Thymus (tissue), 11 donors: ENCODE measurements at regions not wholly inside any gene's neighbourhood (a gene's known extent, or its start where the extent isn't known, plus 50 kb on each side); places are given as distances from the start of the nearest gene placed in this dataset.
"Not testable (repeated sequence)": the region's sequence is repeated elsewhere in the genome, so short reads cannot be mapped to it uniquely, and the experiment has no call there.

ENCODE experiments used
- DNase-seq, 9 donors: peaks; one replicate each; pipeline ENCODE4 v3.0.0-alpha.2; 2013; ENCODE audit warnings: low spot score in 9 of 9, low read depth in 6 of 9, missing footprints in 1 of 9
- H3K27ac ChIP-seq, 2 donors: one replicate each; pipeline ENCODE4 v1.5.1; 2013; ENCODE audit warnings: control low read depth in 1 of 2, low read depth in 1 of 2, low read length in 1 of 2, mild to moderate bottlenecking in 1 of 2, moderate library complexity in 1 of 2
- H3K27me3 ChIP-seq, 2 donors: one replicate each; pipeline ENCODE4 v1.5.1; 2013; ENCODE audit warnings: low read length in 1 of 2; ENCODE audit not compliant: control insufficient read depth in 2 of 2, insufficient read depth in 1 of 2
- H3K36me3 ChIP-seq, 2 donors: one replicate each; pipeline ENCODE4 v1.5.1; 2013; ENCODE audit warnings: low read length in 1 of 2, mild to moderate bottlenecking in 1 of 2, moderate library complexity in 1 of 2; ENCODE audit not compliant: control insufficient read depth in 2 of 2, insufficient read depth in 2 of 2
- H3K4me1 ChIP-seq, 2 donors: one replicate each; pipeline ENCODE4 v1.5.1; 2013; ENCODE audit warnings: low read length in 2 of 2; ENCODE audit not compliant: control insufficient read depth in 2 of 2, insufficient read depth in 2 of 2
- H3K4me3 ChIP-seq, 2 donors: one replicate each; pipeline ENCODE4 v1.5.1; 2013; ENCODE audit warnings: low read length in 2 of 2, control low read depth in 1 of 2, mild to moderate bottlenecking in 1 of 2
- H3K9me3 ChIP-seq, 2 donors: one replicate each; pipeline ENCODE4 v1.5.1; 2013; ENCODE audit warnings: low read length in 1 of 2, mild to moderate bottlenecking in 1 of 2; ENCODE audit not compliant: control insufficient read depth in 2 of 2, insufficient read depth in 1 of 2
- WGBS: extraction: QIAGEN DNeasy Blood & Tissue Kit; methylation state at CpG from one replicate; pipeline ENCODE4 v1.1.7; 2013; 5-methylcytosine and 5-hydroxymethylcytosine counted together
- donor health status: healthy.

DNA sequence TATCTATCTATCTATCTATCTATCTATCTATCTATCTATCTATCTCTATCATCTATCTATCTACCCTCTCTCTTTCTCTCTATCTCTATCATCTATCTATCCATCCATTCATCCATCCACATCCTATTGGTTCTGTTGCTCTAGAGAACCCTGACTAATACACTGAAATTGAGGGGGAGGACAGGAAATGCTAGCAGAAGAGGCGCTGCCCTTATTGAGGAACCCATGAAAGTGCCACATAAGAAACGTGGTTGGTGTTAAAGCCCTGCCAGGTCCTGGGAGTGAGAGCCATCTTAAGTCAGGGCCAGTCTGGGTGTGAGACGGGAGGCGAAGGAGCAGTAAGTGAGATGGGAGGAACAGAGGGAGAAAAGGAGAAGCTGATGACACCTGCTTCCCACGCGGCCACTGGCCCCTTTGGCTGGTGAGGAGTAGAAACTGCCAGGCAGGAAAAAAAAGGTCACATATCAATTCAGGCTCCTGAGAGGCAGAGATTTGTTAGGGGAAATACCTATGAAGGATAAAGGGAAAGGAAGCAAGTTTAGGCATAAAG is 87.9 kb upstream of the PLET1 start:
- WGBS = 78% methylated on average over 6 of the region's 6 CpGs

DNA sequence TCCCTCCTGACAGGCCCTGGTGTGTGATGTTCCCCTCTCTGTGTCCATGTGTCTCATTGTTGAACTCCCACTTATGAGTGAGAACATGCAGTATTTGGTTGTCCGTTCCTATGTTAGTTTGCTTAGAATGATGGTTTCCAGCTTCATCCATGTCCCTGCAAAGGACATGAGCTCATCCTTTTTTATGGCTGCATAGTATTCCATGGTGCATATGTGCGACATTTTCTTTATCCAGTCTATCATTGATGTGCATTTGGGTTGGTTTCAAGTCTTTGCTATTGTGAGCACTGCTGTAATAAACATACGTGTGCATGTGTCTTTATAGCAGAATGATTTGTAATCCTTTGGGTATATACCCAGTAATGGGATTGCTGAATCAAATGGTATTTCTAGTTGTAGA is 90.8 kb upstream of the PLET1 start:
- not testable (repeated sequence) for H3K4me1 ChIP-seq, H3K9me3 ChIP-seq, H3K27ac ChIP-seq, H3K4me3 ChIP-seq, DNase-seq, H3K36me3 ChIP-seq, H3K27me3 ChIP-seq
- 97% methylated on average over 3 of the region's 3 CpGs for WGBS

More for the DNA sequence above, 87.9 kb upstream of the PLET1 start:
- no peaks in the 10 kb centered on the region for H3K27me3 ChIP-seq
- H3K9me3 ChIP-seq = no peaks in the 10 kb centered on the region
- H3K4me3 ChIP-seq = no peak overlapping the region
- no peak for DNase-seq
- no peak overlapping the region for H3K27ac ChIP-seq
- no peaks in the 10 kb centered on the region for H3K36me3 ChIP-seq
- H3K4me1 ChIP-seq = no peaks in the 10 kb centered on the region

DNA sequence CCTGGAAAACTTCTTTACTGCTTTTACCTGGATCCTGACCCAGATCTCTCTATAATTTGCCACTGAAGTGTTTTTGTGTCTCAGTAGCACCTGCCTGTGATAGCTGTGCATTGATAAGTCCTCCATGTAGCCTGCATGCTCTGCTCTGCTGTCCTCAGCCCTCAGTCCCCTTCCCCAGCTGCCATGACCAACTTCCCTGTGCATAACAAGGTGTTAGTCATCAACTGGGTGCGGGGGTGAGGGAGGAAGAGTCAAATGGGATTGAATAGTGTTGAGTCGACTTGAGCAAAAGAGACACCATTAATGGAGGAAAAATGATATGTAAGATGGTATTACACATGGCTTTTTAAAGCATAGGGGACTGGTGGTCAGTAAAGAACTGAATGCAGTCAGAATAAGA is 92.2 kb upstream of the PLET1 start:
- Histone ChIP-seq H3K9me3 (no peaks in the 10 kb centered on the region), H3K4me3 (no peak overlapping the region), H3K27me3 (no peaks in the 10 kb centered on the region), H3K36me3 (no peaks in the 10 kb centered on the region), H3K27ac (no peak overlapping the region), H3K4me1 (no peaks in the 10 kb centered on the region)
- 91% methylated on average over 2 of the region's 2 CpGs for WGBS
- DNase-seq = no peak

DNA sequence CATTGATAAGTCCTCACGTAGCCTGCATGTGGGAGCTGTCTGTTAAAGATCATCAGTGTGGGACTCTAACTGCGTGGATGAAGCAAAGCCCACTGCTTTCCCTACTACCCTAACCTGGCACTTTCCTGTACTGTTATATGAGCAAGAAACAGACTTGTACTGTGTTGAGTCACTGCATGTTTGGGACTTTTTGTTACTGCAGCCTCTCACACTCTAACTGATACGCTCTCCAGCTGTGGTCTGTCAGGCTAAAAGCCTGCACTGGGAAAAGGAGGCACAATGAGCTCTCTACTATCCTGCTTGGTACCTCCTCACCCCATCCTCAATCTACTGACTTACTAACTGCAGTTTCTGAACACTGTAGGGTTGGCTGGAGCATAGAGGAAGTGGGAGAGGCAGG is 93.7 kb upstream of the PLET1 start:
- Histone ChIP-seq H3K27ac (no peak overlapping the region), H3K27me3 (no peaks in the 10 kb centered on the region), H3K9me3 (no peaks in the 10 kb centered on the region), H3K4me3 (no peak overlapping the region), H3K4me1 (no peaks in the 10 kb centered on the region), H3K36me3 (no peaks in the 10 kb centered on the region)
- DNase-seq = no peak
- 98% methylated on average over 3 of the region's 3 CpGs for WGBS

DNA sequence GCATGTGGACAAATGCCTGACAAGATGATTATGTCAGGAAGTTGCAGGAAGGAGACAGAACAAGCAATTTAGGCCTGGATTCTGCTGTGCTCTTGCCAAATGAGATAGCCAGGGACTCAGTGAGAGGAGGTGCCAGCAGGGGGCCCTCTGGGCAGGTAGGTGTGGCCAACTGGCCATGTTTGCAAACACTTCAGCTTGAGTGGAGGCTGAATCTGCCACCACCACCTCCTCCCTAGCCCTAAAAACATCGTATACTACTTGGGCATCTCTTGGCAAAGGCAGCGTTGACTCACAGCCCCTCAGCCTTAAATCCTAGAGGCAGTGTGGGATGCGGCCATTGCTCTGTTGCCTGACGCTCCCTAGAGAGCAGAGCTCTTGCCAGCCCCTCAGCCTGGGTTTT is 95.1 kb upstream of the PLET1 start:
- Histone ChIP-seq H3K4me3 (no peak overlapping the region), H3K27ac (no peak overlapping the region), H3K4me1 (no peaks in the 10 kb centered on the region), H3K27me3 (no peaks in the 10 kb centered on the region), H3K9me3 (no peaks in the 10 kb centered on the region), H3K36me3 (no peaks in the 10 kb centered on the region)
- DNase-seq = no peak
- 94% methylated on average over 4 of the region's 4 CpGs for WGBS

DNA sequence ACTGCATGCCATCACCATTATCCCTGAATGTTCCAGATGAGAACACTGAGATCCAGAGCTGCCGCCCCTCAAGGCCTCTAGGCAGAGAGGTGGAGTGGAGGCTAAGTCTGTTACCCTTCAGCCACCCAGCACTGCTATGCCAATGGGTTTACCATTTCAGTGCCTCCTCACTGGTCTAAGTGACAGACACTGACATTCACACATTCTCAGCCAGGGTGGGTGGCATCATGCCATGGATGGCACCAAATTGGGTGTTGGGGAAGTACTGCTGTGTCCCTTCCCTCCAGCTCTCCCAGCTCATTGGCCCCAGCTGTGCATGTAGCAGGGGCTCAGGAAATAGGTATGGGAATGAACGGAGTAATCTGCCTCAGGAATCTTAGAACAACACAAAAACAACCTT is 96.8 kb upstream of the PLET1 start:
- H3K9me3 ChIP-seq = no peaks in the 10 kb centered on the region
- no peak overlapping the region for H3K4me3 ChIP-seq
- H3K4me1 ChIP-seq = no peaks in the 10 kb centered on the region
- no peaks in the 10 kb centered on the region for H3K36me3 ChIP-seq
- no peaks in the 10 kb centered on the region for H3K27me3 ChIP-seq
- WGBS = 85% methylated on average over 2 of the region's 2 CpGs
- no peak overlapping the region for H3K27ac ChIP-seq
- DNase-seq = no peak

DNA sequence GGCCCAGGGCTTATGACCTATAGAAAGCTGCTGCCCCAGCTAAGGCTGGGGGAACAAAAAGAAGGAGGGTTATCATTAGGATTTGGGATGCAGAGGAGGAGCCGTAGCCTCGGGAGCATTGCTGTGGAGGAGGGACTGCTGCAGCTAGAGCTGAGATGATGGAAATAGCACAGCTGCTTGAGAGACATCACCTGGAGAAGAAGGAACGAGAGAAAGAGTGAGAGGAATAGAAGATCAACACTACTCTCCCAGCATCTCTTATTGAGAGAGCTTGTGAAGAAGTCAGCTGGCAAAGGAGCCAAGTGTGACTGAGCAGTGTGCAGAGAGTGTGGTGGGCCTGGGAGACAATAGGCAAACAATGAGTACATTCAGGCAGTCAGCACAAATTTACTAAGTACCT is 100.7 kb upstream of the PLET1 start:
- no peaks in the 10 kb centered on the region for H3K9me3 ChIP-seq
- H3K36me3 ChIP-seq = no peaks in the 10 kb centered on the region
- no peaks in the 10 kb centered on the region for H3K27me3 ChIP-seq
- DNase-seq = no peak
- no peak overlapping the region for H3K4me3 ChIP-seq
- no peaks in the 10 kb centered on the region for H3K4me1 ChIP-seq
- H3K27ac ChIP-seq = no peak overlapping the region
- 96% methylated on average over 3 of the region's 3 CpGs for WGBS

DNA sequence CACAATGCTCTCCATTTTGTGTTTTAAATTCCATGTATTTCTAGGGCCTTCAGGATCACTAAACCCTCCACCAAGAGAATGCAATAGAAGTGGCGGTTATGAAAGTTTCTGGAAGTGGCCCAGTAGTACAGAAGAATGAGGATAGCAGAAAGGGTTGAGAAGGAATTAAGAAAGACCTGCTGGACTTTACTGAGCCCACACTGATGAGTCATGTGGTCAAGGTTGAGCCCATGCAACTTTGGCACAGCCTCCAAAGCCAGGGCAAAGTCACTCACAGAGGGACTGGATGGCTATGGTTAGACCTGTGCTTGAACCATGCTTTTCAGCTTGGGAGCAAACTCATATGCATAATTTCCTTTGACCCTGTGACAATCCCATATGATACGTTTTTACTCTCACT is 102.9 kb upstream of the PLET1 start:
- Histone ChIP-seq H3K27me3 (no peaks in the 10 kb centered on the region), H3K36me3 (no peaks in the 10 kb centered on the region), H3K27ac (no peak overlapping the region), H3K4me3 (no peak overlapping the region), H3K9me3 (no peaks in the 10 kb centered on the region), H3K4me1 (no peaks in the 10 kb centered on the region)
- WGBS = over 99% methylated on average over 2 of the region's 2 CpGs
- DNase-seq = no peak

DNA sequence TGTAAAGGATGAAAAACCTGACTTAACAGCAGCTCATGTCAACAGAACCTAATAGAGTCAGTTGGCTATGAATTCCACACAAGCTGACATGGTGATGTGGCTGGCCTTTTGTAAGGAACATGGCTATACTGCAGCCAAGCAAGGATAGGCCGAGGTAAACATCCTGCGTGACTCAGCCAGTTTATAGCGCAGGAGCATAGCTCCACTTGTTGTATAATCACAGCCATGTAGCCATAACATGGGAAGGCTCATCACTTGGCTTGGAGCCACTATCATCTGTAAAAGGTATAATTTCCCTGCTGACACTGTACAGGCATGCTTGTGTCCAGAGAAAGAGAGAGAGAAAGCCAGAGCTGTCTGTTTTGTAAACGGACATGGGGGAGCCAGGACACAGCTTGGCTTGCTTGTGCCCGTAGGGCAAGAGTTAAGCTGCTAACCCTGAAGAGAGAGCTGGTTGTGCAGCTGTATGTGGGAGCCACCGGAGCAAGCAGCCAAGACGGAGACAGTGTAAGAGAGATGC is 104.4 kb upstream of the PLET1 start:
- DNase-seq = no peak
- no peaks in the 10 kb centered on the region for H3K9me3 ChIP-seq
- no peaks in the 10 kb centered on the region for H3K36me3 ChIP-seq
- no peaks in the 10 kb centered on the region for H3K27me3 ChIP-seq
- no peak overlapping the region for H3K27ac ChIP-seq
- H3K4me1 ChIP-seq = no peaks in the 10 kb centered on the region
- no peak overlapping the region for H3K4me3 ChIP-seq
- 95% methylated on average over 7 of the region's 7 CpGs for WGBS

DNA sequence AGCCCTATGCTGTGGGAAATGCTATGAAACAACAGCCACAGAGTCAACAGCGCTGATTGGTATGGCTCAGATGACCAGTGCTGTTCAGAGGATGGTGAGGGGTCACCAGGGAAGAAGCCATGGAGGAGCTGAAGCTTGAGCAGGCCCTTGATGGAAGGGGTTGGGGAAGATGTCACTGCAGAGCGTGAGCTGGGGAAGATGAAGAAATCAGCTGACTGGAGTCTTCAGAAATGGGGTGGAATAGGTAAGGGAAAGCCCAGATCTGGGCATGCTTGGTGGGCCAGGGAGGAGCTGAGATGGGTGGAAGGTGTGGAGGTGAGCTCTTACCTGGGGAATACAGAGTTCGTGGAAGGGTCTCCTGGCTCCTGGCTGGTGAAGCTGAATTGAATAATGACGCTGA is 105.4 kb upstream of the PLET1 start:
- Histone ChIP-seq H3K9me3 (no peaks in the 10 kb centered on the region), H3K27ac (no peak overlapping the region), H3K4me1 (no peaks in the 10 kb centered on the region), H3K4me3 (no peak overlapping the region), H3K36me3 (no peaks in the 10 kb centered on the region), H3K27me3 (no peaks in the 10 kb centered on the region)
- no peak for DNase-seq
- WGBS = 96% methylated on average over 4 of the region's 4 CpGs
